Astrocyte of the spinal cord (primary cell): ENCODE measurements at regions not wholly inside any gene's neighbourhood (a gene's known extent, or its start where the extent isn't known, plus 50 kb on each side); places are given as distances from the start of the nearest gene placed in this dataset.
"Not testable (repeated sequence)": the region's sequence is repeated elsewhere in the genome, so short reads cannot be mapped to it uniquely, and the experiment has no call there.

ENCODE experiments used
- DNase-seq: peaks from one replicate; pipeline ENCODE4 v3.0.0; 2011; ENCODE audit warnings: low read depth, low spot score
- H3K4me3 ChIP-seq: 2 replicates; pipeline ENCODE4 v1.5.1; 2011; ENCODE audit warnings: low read depth, mild to moderate bottlenecking, low read length, moderate library complexity
- CTCF ChIP-seq: IDR thresholded peaks from 2 replicates; pipeline ENCODE4 v1.5.1; 2012; ENCODE audit warnings: low read depth, mild to moderate bottlenecking, low read length, inconsistent platforms
- in situ Hi-C: cut with HindIII; loops from 2 replicates; pipeline ENCODE4 v1.10.0; 2017; ENCODE audit warnings: low sequenced_read_pairs

GRCh38 chr21:28687586-28687985 is 305.1 kb downstream of the LTN1 start:
- no peak for DNase-seq
- no peak for TF ChIP-seq CTCF
- in situ Hi-C loops, result no loop called here
- no peak overlapping the region for H3K4me3 ChIP-seq

- DNase-seq, result no peak
- no peak for TF ChIP-seq CTCF
- in situ Hi-C loops, result no loop called here
- H3K4me3 ChIP-seq, result no peak overlapping the region
These were observed 308.5 kb downstream of the LTN1 start for GRCh38 chr21:28683982-28684752.

DNA sequence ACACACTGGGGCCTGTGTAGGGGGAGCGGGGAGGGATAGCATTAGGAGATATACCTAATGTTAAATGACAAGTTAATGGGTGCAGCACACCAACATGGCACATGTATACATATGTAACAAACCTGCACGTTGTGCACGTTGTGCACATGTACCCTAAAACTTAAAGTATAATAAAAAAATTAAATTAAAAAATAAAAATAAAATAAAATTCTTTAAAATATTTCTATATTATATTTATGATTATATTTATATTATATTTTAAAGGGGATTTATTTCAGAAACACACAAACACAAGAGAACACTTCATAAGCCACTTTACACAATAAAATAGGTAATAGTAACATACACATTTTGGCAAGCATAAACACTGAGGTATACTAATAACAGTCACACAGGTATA is 309.8 kb downstream of the LTN1 start:
- H3K4me3 ChIP-seq, DNase-seq, in situ Hi-C loops: not testable (repeated sequence)

DNA sequence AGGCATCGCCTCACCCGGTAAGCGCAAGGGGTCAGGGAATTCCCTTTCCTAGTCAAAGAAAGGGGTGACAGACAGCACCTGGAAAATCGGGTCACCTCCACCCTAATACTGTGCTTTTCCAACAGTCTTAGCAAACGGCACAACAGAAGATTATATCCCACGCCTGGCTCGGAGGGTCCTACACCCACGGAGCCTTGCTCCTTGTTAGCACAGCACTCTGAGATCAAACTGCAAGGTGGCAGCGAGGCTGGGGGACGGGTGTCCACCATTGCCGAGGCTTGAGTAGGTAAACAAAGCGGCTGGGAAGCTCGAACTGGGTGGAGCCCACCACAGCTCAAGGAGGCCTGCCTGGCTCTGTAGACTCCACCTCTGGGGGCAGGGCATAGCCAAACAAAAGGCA is 315.6 kb downstream of the LTN1 start:
- in situ Hi-C loops, DNase-seq, H3K4me3 ChIP-seq: not testable (repeated sequence)

GRCh38 chr21:28675331-28676041 is 317.2 kb downstream of the LTN1 start:
- in situ Hi-C loops, result no loop called here
- no peak for TF ChIP-seq CTCF
- DNase-seq, result no peak
- H3K4me3 ChIP-seq, result no peak overlapping the region

DNA sequence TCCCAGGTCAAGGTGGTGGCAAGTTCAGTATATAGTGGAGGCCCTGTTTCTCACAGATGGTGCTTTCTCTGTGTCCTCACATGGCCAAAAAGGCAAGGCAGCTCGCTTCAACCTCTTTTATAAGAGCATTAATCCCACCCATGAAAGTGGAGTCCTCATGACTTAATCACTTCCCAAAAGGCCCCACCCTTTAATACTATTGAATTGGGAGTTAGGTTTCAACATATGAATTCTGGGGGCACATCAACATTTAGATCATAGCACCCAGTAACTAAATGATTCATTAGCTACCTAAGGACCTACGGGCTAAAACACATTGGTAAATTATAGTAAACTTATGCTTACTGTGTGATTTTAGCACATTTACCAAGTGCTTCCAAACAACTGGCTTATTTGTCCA is 317.9 kb downstream of the LTN1 start:
- no peak for TF ChIP-seq CTCF
- DNase-seq, result no peak
- in situ Hi-C loops, result no loop called here
- no peak overlapping the region for H3K4me3 ChIP-seq

GRCh38 chr21:28671549-28672195 is 321.0 kb downstream of the LTN1 start:
- in situ Hi-C loops, result no loop called here
- no peak for DNase-seq
- no peak for TF ChIP-seq CTCF
- no peak overlapping the region for H3K4me3 ChIP-seq
